22Rv1 (cell line): ENCODE measurements at regions not wholly inside any gene's neighbourhood (a gene's known extent, or its start where the extent isn't known, plus 50 kb on each side); places are given as distances from the start of the nearest gene placed in this dataset.

ENCODE experiments used
- H3K27ac ChIP-seq: fragments of 450-650 bp; 2 replicates; pipeline ENCODE4 v1.5.1; 2017
- CTCF ChIP-seq: fragments of 450-650 bp; IDR thresholded peaks from 2 replicates; pipeline ENCODE4 v1.5.1; 2017; ENCODE audit warnings: mild to moderate bottlenecking
- ZFX ChIP-seq: fragments of 450-650 bp; IDR thresholded peaks from 2 replicates; pipeline ENCODE4 v1.6.1; 2017; ENCODE audit warnings: antibody characterized with exemption, borderline replicate concordance

GRCh38 chr6:55011034-55011433 lies 163.3 kb upstream of the HCRTR2 start:
- 0 out of 2 replicates have a peak, but pooled peaks have one; percentile 7 for TF ChIP-seq CTCF
- no peak for TF ChIP-seq ZFX
- no peak overlapping the region for H3K27ac ChIP-seq

- TF ChIP-seq CTCF, result no peak
- no peak for TF ChIP-seq ZFX
- no peak overlapping the region for H3K27ac ChIP-seq
These were observed 161.9 kb upstream of the HCRTR2 start for GRCh38 chr6:55012454-55012853.

DNA sequence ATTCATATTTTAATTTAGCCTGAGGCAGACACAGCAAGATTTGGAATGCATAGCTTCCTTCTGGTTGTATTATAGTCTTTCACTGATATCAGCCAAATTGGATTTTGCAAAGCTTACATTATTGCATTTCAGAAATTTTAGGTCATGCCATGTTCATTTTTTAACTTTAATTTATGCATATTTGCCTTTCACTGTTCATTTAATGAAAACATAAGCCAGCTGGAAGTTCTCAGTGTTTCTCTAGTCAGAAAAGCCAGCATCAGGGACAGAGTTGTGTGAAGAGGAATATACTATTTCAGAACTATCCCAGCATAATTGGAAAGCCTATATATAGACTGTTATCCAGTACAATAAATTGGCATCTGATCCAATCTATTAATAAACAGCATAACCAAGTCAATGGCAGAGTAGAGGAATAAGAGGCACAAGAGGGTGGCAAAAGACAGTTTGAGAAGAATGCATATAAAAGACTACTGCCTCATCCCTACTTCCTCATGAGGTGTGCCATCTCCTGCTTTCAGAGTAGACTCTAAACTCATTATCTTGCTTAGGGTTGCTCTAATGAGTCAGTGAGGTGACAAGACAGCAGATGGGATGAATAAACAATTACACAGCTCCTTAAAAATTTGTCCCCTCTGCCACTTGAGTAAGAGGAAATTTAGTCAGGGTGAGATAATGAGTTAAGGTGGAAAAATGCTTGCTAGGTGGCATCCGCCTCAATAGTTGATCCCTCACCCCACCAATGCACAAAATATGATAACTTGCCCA lies 159.8 kb upstream of the HCRTR2 start:
- H3K27ac ChIP-seq, result no peak overlapping the region; the same call in 1 of the 2 replicates
- TF ChIP-seq CTCF (no peak), ZFX (no peak)

DNA sequence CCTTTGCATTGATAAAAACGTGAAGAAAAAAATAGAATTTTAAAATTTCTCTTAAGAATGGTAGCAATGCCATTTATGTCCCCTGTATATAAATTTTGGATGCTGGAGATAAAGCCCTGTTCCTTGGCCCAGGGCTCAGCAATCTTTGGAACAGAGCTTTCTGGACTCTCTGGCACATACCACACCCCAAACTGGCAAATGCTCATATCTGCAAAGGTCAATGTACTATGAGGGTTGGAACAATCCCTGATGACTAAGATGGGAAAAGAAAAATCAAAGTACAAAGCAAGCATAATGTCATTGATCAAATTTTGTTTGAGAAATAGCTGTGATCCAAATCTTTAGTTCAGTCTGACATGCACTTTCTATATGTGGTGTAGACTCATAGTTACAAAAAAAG lies 158.1 kb upstream of the HCRTR2 start:
- no peak overlapping the region for H3K27ac ChIP-seq
- no peak for TF ChIP-seq CTCF
- TF ChIP-seq ZFX, result no peak

DNA sequence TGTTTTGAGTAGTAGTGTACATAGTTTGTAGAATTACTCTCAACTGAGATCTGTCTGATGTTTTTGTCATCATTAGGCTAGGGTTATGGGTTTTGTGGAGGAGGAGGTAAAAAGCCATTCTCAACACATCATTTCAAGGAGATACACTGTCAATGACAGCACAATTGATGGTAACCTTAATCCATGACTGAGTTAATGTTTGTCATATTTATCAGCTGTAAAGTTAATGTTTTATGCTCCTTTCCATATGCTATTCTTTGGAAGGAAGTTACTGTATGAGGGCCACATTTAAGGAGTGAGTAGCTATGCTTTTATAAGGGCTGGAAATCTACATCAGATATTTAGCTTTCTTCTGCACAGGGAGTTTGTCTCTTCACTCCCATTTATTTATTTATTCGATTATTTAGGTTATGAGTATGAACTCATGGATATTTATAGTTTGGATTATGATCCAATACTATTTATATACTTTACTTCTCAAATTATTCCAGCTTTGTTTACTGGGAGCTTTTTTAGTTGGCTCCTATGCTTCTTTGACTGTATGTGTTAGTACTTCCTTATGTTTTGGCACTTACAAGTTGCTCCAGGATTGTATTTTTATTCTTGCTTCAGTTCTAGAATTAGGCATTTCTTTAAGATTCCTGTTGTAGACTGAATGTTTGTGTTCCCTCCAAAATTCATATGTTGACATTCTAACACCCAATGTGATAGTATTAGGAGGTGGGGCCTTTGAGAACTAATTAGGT lies 156.6 kb upstream of the HCRTR2 start:
- no peak for TF ChIP-seq ZFX
- TF ChIP-seq CTCF, result no peak
- H3K27ac ChIP-seq, result no peak overlapping the region

GRCh38 chr6:55019591-55019990 lies 154.7 kb upstream of the HCRTR2 start:
- TF ChIP-seq CTCF (no peak), ZFX (no peak)
- H3K27ac ChIP-seq, result no peak overlapping the region

DNA sequence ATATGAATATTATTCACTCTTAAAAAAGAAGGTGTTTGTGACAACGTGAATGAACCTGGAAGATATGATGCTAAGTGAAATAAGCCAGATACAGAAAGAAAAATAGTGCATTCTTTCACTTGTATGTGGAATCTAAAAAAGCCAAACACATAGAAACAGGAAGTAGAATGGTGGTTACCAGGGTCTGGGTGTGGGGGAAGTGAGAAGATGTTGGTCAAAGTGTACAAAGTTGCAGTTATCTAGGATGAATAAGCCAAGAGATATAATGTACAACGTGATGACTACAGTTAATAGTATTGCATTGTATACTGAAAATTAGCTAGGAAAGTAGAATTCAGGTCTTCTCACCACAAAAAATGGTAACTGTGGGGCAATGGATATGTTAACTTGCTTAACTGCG lies 151.1 kb upstream of the HCRTR2 start:
- no peak overlapping the region for H3K27ac ChIP-seq
- TF ChIP-seq CTCF (no peak), ZFX (no peak)
